Natural killer cell treated with Interleukin-12 subunit alpha and Interleukin-12 subunit beta and Interleukin-15 and Interleukin-18, amount 100 ng/mL, for 72 hours (primary cell): ENCODE measurements at regions not wholly inside any gene's neighbourhood (a gene's known extent, or its start where the extent isn't known, plus 50 kb on each side); places are given as distances from the start of the nearest gene placed in this dataset.

ENCODE experiments used
- ATAC-seq, 2 donors: fragments of 150-1000 bp; cut with Tn5 transposase in 1 of 2; sonication (Bioruptor Pico), chemical (Tn5 transposase) in 1 of 2; 2 replicates each; pipeline ENCODE4 v1.10.0; 2021
- DNase-seq: peaks from one replicate; pipeline ENCODE4 v3.0.0; 2022; ENCODE audit warnings: low spot score
- H3K27ac Mint-ChIP-seq, 2 donors: 1 replicate in 1 of 2; 2 replicates in 1 of 2; pipeline ENCODE4 v1.8.0; 2022; ENCODE audit warnings: mixed read lengths in 2 of 2, mild to moderate bottlenecking in 1 of 2, moderate library complexity in 1 of 2
- H3K27me3 Mint-ChIP-seq, 2 donors: 1 replicate in 1 of 2; 2 replicates in 1 of 2; pipeline ENCODE4 v1.8.0; 2022; ENCODE audit warnings: mixed read lengths in 2 of 2
- H3K36me3 Mint-ChIP-seq: one replicate; pipeline ENCODE4 v1.8.0; 2022; ENCODE audit warnings: mixed read lengths
- H3K4me1 Mint-ChIP-seq, 2 donors: 1 replicate in 1 of 2; 2 replicates in 1 of 2; pipeline ENCODE4 v1.8.0; 2022; ENCODE audit warnings: low read depth in 2 of 2, mixed read lengths in 2 of 2, mild to moderate bottlenecking in 1 of 2
- H3K4me3 Mint-ChIP-seq: one replicate; pipeline ENCODE4 v1.8.0; 2022; ENCODE audit warnings: mixed read lengths
- H3K9me3 Mint-ChIP-seq: 2 replicates; pipeline ENCODE4 v1.8.0; 2022; ENCODE audit warnings: mixed read lengths

DNA sequence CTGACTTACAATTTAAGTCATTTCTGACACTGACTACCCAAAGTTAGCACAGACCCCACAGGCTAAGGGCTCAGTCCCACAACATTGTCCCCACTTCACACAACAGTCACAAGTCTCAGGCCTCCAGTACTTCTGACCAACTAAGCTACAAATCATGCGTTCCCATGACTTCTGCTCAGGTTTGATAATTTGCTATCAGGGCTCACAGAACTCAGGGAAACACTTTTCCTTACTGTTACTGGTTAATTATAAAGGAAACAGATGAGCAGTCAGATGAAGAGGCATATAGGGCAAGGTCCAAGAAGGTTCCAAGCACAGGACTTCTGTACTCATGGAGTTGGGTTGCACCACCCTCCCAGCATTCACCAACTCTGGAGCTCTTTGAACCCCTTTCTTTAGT, 151.2 kb upstream of the TNR start:
- Mint-ChIP-seq H3K27me3 (no peaks in the 10 kb centered on the region), H3K4me1 (no peaks in the 10 kb centered on the region), H3K9me3 (no peaks in the 10 kb centered on the region), H3K27ac (no peak overlapping the region), H3K4me3 (no peak overlapping the region), H3K36me3 (no peaks in the 10 kb centered on the region)
- DNase-seq (no peak), ATAC-seq (no peak)

DNA sequence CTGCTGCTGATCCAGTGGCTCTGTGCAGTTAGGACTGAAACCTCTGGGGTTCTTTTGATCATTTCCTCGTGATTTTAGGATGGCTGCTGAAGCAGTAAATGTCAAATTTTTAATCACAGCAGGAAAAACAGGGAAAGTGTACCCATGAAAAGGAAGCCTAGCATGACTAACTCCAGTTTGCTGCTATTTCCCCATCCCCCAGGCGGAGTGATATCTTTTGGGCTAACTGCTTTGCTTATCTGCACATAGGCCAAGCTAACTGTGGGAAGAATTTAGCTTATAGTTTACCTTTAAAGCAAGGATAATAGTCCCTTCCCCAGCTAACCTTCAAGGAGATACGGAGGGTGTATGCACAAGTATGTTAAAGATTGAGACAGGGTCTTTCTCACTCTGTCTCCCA, 149.8 kb upstream of the TNR start:
- H3K9me3 Mint-ChIP-seq, result no peaks in the 10 kb centered on the region
- no peak for DNase-seq
- ATAC-seq, result no peak
- H3K27me3 Mint-ChIP-seq, result peaks cover 0 to 9% of the 10 kb centered on the region in 2 donors
- H3K36me3 Mint-ChIP-seq, result no peaks in the 10 kb centered on the region
- H3K27ac Mint-ChIP-seq, result no peak overlapping the region
- peaks cover 0 to 4% of the 10 kb centered on the region in 2 donors for H3K4me1 Mint-ChIP-seq
- H3K4me3 Mint-ChIP-seq, result no peak overlapping the region

DNA sequence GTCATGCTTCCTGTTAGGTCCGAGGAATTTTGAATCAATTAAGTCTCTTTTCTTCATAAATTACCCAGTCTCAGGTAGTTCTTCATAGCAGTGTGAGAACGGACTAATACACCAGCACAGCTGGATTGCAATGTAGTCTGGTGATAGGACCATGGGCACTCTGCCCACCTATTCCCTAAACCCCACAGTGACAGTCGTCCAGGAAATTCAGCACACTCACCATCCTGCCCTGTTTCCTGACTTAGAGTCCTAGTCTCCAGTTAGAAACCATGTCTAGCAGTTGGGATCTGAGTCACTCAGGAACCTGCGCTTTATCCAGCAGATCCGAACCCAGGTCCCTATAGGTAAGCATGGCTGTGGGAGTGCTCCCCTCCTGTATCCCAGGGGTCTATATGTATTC, 149.3 kb upstream of the TNR start:
- Mint-ChIP-seq H3K4me1 (peaks cover 0 to 4% of the 10 kb centered on the region in 2 donors), H3K27ac (no peak overlapping the region), H3K27me3 (peaks cover 0 to 10% of the 10 kb centered on the region in 2 donors), H3K4me3 (no peak overlapping the region), H3K9me3 (no peaks in the 10 kb centered on the region), H3K36me3 (no peaks in the 10 kb centered on the region)
- DNase-seq, result no peak
- ATAC-seq, result no peak

DNA sequence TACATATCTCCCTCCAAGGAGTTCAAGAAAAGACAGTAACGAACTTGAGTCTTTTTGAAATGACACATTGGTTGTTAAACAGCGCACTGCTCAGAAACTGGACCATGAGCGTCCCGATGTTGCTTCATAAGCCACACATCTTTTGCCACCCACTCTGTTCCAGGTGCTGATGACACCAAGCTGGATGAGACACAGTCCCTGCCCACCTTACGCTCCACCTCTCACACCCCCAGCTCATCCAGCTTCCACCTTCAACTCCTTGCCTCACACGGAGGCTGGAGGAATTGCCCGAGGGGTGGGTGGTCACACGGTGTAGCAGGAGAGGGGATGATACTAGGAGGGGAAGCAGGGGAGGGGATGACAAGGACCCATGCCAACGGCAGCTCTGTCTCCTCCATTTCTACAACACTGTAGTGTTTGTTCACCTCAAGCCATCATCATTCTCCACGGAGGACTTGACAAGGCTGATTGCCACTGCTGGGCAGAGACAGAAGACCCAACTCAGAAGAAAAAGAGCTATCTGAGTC, 148.5 kb upstream of the TNR start:
- Mint-ChIP-seq H3K4me1 (peaks cover 0 to 6% of the 10 kb centered on the region in 2 donors), H3K27ac (no peak overlapping the region), H3K27me3 (peaks cover 3 to 10% of the 10 kb centered on the region in 2 donors), H3K36me3 (no peaks in the 10 kb centered on the region), H3K9me3 (no peaks in the 10 kb centered on the region), H3K4me3 (no peak overlapping the region)
- DNase-seq (no peak), ATAC-seq (no peak)

DNA sequence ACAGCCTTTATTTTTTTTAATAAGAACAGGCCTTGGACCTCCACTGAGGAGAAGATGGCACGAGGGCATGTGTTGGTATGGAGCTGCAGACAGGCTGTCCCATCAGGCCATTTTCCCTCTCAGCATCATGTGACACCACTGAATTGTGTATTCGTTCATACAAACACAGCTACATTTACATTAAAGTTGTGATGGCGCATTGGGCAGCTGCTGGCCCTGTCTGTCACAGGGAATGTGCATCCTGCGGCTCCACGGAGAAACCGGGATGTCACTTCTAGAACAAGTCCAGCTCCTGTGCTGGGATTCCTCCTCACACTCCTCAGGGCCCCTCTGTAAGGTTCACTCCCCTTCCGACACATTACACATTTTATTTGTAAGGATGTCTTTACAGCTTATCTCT, 147.6 kb upstream of the TNR start:
- Mint-ChIP-seq H3K4me3 (no peak overlapping the region), H3K36me3 (no peaks in the 10 kb centered on the region), H3K9me3 (no peaks in the 10 kb centered on the region), H3K27me3 (peaks cover 3 to 10% of the 10 kb centered on the region in 2 donors), H3K27ac (no peak overlapping the region), H3K4me1 (peaks cover 0 to 6% of the 10 kb centered on the region in 2 donors)
- no peak for DNase-seq
- ATAC-seq, result no peak

DNA sequence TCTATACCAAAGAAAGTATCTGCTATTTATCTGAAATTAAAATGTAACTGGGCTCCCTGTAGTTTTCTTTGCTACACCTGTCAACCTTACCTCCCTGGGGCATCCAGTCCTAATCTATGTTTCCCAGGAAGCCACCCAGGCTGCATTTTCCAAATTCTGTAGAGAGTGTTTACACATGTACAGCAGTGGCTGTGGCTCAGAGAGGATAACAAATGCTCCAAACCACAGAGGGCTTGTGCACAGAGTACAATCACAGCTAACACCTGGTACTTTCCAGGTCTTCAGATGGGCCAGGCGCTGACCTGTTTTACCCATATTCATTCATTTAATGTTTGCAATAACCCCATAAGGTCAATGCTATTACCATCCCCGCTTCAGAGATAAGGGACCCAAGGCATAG, 146.5 kb upstream of the TNR start:
- DNase-seq (no peak), ATAC-seq (no peak)
- H3K27me3 Mint-ChIP-seq, result peaks cover 3 to 10% of the 10 kb centered on the region in 2 donors
- H3K9me3 Mint-ChIP-seq, result no peaks in the 10 kb centered on the region
- no peak overlapping the region for H3K4me3 Mint-ChIP-seq
- H3K4me1 Mint-ChIP-seq, result peaks cover 0 to 6% of the 10 kb centered on the region in 2 donors
- H3K36me3 Mint-ChIP-seq, result no peaks in the 10 kb centered on the region
- no peak overlapping the region for H3K27ac Mint-ChIP-seq

DNA sequence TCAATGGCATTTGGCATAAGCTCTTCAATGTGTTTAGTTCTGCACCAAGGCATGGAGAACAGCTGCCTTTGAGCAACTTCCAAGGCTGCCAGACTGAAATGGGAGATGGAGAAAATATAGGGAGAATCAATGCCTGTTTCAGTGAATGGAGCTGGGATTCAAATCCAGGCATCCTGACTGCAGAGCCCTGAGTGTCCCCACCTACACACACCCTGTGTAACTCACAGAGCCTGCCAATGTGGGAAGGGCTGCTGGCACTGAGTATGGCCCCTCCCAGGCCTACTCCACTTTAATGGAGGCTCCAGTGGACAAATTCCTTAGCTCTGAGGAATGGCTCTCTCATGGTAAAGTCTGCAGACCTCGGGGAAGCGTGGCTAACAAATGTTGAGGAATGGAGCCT, 145.6 kb upstream of the TNR start:
- ATAC-seq, result no peak
- DNase-seq, result no peak
- Mint-ChIP-seq H3K4me3 (no peak overlapping the region), H3K36me3 (no peaks in the 10 kb centered on the region), H3K9me3 (no peaks in the 10 kb centered on the region), H3K27ac (no peak overlapping the region), H3K27me3 (peaks cover 3 to 10% of the 10 kb centered on the region in 2 donors), H3K4me1 (peaks cover 0 to 6% of the 10 kb centered on the region in 2 donors)

DNA sequence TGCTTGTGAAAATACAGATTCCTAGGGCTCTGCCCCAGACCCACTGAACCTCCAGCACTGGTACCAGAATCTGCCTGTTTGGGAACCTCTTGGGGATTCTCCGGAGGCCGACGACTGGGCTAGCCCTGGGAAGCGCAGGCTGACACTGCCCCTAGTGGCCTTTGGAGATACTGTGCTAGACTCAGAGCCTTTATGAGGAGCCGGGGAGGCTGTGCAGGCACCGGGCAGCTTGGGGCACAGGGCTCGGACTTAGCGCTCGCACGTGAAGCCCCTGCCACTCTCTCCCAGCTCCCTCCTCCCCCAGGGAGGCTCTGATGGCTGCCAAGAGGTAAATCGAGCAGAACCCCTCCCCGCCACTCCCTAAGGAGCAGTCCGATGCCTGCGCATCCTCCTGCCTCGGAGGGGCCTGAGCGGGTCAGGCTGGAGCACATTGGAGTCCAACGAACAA, 144.6 kb upstream of the TNR start:
- Mint-ChIP-seq H3K36me3 (no peaks in the 10 kb centered on the region), H3K4me3 (peak overlapping the region; percentile 11), H3K27me3 (peaks cover 8 to 10% of the 10 kb centered on the region in 2 donors), H3K27ac (no peak overlapping the region), H3K4me1 (peaks cover 0 to 6% of the 10 kb centered on the region in 2 donors), H3K9me3 (no peaks in the 10 kb centered on the region)
- DNase-seq, result no peak
- ATAC-seq, result peak; percentile 59 to 70

DNA sequence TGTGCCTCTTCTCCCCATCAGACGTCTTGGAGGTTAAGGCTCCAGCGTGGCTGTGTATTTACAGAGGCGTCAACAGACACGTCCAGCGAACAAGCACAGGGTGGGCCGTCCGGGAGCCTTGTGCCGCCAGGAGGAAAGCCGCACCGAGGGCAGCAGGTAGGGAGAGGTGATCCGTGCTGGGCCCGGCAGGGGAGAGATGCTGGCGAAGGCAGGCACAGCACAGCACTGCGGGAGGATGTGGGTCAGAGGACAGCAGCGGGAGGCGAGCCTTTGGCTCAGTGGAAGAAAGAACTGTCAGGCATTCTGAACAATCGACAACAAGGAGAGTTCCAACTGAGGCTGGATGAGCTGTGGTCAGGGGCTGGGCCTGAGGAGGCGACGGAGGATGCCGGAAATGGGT, 144.1 kb upstream of the TNR start:
- Mint-ChIP-seq H3K4me1 (peaks cover 0 to 6% of the 10 kb centered on the region in 2 donors), H3K9me3 (no peaks in the 10 kb centered on the region), H3K36me3 (no peaks in the 10 kb centered on the region), H3K4me3 (peak overlapping the region; percentile 11), H3K27ac (no peak overlapping the region), H3K27me3 (peaks cover 8 to 12% of the 10 kb centered on the region in 2 donors)
- ATAC-seq (no peak), DNase-seq (no peak)

DNA sequence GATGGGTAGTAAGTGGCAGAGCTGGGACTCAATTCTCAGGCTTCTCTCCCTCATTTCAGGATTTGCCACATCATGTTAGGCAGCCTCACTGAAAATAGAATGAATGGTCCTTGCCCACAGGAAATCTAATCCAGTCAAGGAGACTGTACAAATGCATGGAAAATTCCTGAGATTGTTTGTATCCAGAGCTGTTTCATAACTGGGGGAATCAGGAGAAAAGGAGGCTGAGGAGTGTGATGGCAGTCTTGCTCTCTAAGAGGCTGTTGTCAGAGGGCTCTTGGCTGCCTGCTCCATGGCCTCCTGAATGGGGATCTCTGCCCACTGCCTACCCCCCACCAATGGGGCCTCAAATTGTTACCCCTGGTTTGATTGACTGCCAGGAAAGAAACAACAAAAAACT, 141.9 kb upstream of the TNR start:
- peaks cover 8 to 21% of the 10 kb centered on the region in 2 donors for H3K27me3 Mint-ChIP-seq
- H3K9me3 Mint-ChIP-seq, result no peaks in the 10 kb centered on the region
- H3K4me3 Mint-ChIP-seq, result no peak overlapping the region
- no peak overlapping the region for H3K27ac Mint-ChIP-seq
- no peaks in the 10 kb centered on the region for H3K36me3 Mint-ChIP-seq
- peaks cover 0 to 6% of the 10 kb centered on the region in 2 donors for H3K4me1 Mint-ChIP-seq
- ATAC-seq, result no peak
- DNase-seq, result no peak

DNA sequence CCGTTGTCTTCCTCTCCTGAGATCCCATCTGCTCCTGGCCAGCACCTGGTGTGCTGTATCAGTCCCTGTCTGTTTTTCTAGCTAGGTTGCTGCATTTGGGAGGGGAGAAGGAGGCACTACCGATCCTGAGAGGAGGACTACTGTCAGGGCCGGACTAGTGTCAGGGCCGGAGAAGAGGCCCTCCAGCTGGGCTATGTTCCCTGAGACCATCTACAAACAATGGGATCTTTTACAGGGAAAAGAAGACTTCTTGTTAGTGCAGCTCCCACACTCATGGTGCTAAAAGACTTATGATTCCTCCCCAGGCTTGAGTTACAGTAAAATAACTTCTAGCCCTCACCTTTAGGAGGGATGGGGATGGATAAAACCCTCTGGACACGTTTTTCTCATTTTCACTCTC, 141.0 kb upstream of the TNR start:
- no peaks in the 10 kb centered on the region for H3K9me3 Mint-ChIP-seq
- H3K27ac Mint-ChIP-seq, result no peak overlapping the region
- DNase-seq, result no peak
- H3K27me3 Mint-ChIP-seq, result peaks cover 12 to 28% of the 10 kb centered on the region in 2 donors
- no peak overlapping the region for H3K4me3 Mint-ChIP-seq
- H3K36me3 Mint-ChIP-seq, result no peaks in the 10 kb centered on the region
- peaks cover 0 to 6% of the 10 kb centered on the region in 2 donors for H3K4me1 Mint-ChIP-seq
- no peak for ATAC-seq

DNA sequence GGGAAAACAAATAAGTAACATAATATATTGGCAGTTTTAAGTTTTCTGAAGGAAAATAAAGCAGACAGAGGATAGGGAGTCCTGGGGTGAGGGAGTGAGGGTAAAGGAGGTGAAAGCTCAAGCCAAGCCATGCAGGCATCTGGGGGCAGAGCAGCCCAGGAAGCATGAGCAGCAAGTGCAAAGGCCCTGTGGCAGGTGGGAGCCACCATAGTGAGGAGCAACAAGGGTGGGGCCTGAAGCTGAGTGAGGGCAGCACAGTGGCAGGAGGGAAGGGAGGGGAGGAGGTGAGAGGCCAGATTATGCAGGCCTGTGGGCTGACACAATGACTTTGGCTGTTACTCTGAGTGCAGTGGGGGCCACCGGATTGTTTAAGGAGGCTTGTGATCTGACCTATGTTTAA, 138.8 kb upstream of the TNR start:
- Mint-ChIP-seq H3K27ac (no peak overlapping the region), H3K27me3 (peaks cover 9 to 19% of the 10 kb centered on the region in 2 donors), H3K9me3 (no peaks in the 10 kb centered on the region), H3K36me3 (no peaks in the 10 kb centered on the region), H3K4me3 (no peak overlapping the region), H3K4me1 (no peaks in the 10 kb centered on the region)
- no peak for ATAC-seq
- no peak for DNase-seq

DNA sequence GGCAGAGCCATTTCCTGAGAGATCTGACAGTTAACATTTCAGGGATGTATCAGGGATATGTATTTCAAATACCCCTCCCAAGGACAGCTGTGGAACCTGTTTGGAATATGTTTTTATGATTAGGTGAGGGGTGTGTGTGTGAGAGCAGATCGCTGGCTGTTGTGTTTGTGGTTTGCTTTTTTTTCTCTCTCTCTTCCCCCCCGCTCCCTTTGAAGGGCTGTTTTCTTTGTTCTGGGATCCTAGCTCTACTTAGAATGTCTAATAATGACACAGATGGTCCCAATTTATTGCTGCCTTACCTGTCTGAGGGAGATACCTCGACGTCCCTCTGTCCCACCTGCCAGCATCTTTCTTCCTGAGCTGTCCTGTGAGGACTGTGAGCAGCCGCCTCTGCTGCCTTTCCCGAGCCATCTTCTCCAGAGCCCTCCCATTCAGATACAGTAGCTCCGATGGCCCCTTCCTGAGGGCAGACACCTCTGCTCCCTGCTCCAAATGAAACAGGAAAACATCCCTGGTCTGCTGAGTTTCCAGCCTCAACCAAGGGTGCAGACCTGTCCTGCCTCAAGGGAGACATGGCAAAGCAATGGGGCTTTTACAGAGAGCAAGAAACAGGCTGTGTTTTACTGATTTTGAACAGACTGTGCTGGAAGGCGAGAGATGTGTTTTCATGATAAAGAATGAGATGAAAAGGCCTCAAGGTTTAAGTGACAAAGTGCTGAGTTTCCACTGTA, 138.0 kb upstream of the TNR start:
- Mint-ChIP-seq H3K9me3 (no peaks in the 10 kb centered on the region), H3K27ac (no peak overlapping the region), H3K4me3 (no peak overlapping the region), H3K36me3 (no peaks in the 10 kb centered on the region), H3K27me3 (peaks cover 9 to 19% of the 10 kb centered on the region in 2 donors), H3K4me1 (no peaks in the 10 kb centered on the region)
- ATAC-seq (no peak), DNase-seq (no peak)

DNA sequence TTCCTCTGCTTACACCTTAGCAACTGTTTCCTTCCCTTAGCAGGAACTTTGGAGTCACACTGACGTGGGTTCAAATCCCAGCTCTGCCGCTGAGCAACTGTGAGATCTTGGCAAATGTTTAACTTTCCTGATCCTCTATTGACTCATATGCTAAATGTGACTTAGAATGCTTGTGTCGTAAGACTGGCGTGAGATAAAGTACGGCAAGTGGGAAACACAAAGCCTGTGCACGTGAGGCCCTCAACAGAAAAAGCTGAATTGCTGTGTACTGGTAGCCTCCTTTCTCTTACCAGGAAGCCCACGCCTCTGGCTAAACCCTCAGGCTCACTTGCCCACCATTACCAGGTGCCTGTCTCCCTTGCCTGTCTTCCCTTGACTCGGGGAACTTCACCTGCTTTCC, 135.4 kb upstream of the TNR start:
- peaks cover 9 to 19% of the 10 kb centered on the region in 2 donors for H3K27me3 Mint-ChIP-seq
- H3K9me3 Mint-ChIP-seq, result no peaks in the 10 kb centered on the region
- no peak for DNase-seq
- no peak overlapping the region for H3K4me3 Mint-ChIP-seq
- H3K27ac Mint-ChIP-seq, result no peak overlapping the region
- no peaks in the 10 kb centered on the region for H3K36me3 Mint-ChIP-seq
- no peaks in the 10 kb centered on the region for H3K4me1 Mint-ChIP-seq
- ATAC-seq, result no peak
